HG02885 (cell line): ENCODE measurements at regions not wholly inside any gene's neighbourhood (a gene's known extent, or its start where the extent isn't known, plus 50 kb on each side); places are given as distances from the start of the nearest gene placed in this dataset.

Experiments
- ATAC-seq: cut with Tn5 transposase; IDR thresholded peaks from one replicate; pipeline ENCODE4 v1.9.1; 2021; ENCODE audit warnings: mild to moderate bottlenecking; ENCODE audit not compliant: unreplicated experiment, poor library complexity

- ATAC-seq = no peak
Observed at GRCh38 chr17:27390540-27390939, 65.7 kb upstream of the KSR1 start.

- ATAC-seq = no peak
Observed at GRCh38 chr17:27391427-27391826, 64.8 kb upstream of the KSR1 start.

- ATAC-seq = no peak
Observed at GRCh38 chr17:27396045-27396444, 60.2 kb upstream of the KSR1 start.

- no peak for ATAC-seq
Observed at GRCh38 chr17:27396941-27397340, 59.3 kb upstream of the KSR1 start.

- no peak for ATAC-seq
Observed at GRCh38 chr17:27398691-27399090, 57.6 kb upstream of the KSR1 start.

- no peak for ATAC-seq
Observed at GRCh38 chr17:27400991-27401390, 55.3 kb upstream of the KSR1 start.

GRCh38 chr17:27402943-27403342 is 53.3 kb upstream of the KSR1 start:
- ATAC-seq = no peak

- ATAC-seq = no peak
Observed at GRCh38 chr17:27403480-27404005, 52.7 kb upstream of the KSR1 start.

GRCh38 chr17:27404676-27405075 is 51.6 kb upstream of the KSR1 start:
- ATAC-seq = no peak
